Activated naive CD8-positive, alpha-beta T cell treated with anti-CD3 and anti-CD28 coated beads for 36 hours (primary cell): ENCODE measurements at regions not wholly inside any gene's neighbourhood (a gene's known extent, or its start where the extent isn't known, plus 50 kb on each side); places are given as distances from the start of the nearest gene placed in this dataset.
"Not testable (repeated sequence)": the region's sequence is repeated elsewhere in the genome, so short reads cannot be mapped to it uniquely, and the experiment has no call there.

Source experiments
- DNase-seq: peaks from one replicate; pipeline ENCODE4 v3.0.0; 2021
- H3K27ac Mint-ChIP-seq: one replicate; pipeline ENCODE4 v1.8.0; 2022; ENCODE audit warnings: mild to moderate bottlenecking, moderate library complexity, mixed read lengths
- H3K27me3 Mint-ChIP-seq: one replicate; pipeline ENCODE4 v1.8.0; 2022; ENCODE audit warnings: mild to moderate bottlenecking, mixed read lengths
- H3K36me3 Mint-ChIP-seq: one replicate; pipeline ENCODE4 v1.8.0; 2021; ENCODE audit warnings: mild to moderate bottlenecking, mixed read lengths
- H3K4me1 Mint-ChIP-seq: one replicate; pipeline ENCODE4 v1.8.0; 2021; ENCODE audit warnings: mixed read lengths
- H3K4me3 Mint-ChIP-seq: one replicate; pipeline ENCODE4 v1.8.0; 2022; ENCODE audit warnings: mild to moderate bottlenecking, moderate library complexity, mixed read lengths
- H3K9me3 Mint-ChIP-seq: one replicate; pipeline ENCODE4 v1.8.0; 2022; ENCODE audit warnings: mixed read lengths

- Mint-ChIP-seq H3K27ac (no peak overlapping the region), H3K9me3 (peaks cover 6% of the 10 kb centered on the region), H3K4me3 (no peak overlapping the region), H3K36me3 (no peaks in the 10 kb centered on the region), H3K27me3 (no peaks in the 10 kb centered on the region), H3K4me1 (no peaks in the 10 kb centered on the region)
- no peak for DNase-seq
Observed at GRCh38 chr2:35530615-35531135, 824.9 kb upstream of the CRIM1 start.

DNA sequence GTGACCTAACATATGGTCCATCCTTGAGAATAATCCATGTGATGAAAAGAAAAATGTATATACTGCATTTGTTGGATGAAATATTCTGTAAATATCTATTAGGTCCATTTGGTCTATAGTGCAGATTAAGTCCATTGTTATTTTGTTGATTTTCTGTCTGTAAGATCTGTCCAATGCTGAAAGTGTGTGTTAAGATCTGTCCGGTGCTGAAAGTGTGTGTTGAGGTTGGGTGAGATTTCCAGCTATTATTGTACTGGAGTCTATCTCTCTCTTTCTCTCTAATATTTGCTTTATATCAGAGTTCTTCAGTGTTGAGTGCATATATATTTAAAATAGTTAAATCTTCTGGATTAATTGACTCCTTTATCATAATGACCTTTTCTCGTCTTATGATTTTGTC, 828.8 kb upstream of the CRIM1 start:
- no peak overlapping the region for H3K27ac Mint-ChIP-seq
- peaks cover 5% of the 10 kb centered on the region for H3K9me3 Mint-ChIP-seq
- H3K36me3 Mint-ChIP-seq, result no peaks in the 10 kb centered on the region
- H3K27me3 Mint-ChIP-seq, result no peaks in the 10 kb centered on the region
- DNase-seq, result no peak
- no peaks in the 10 kb centered on the region for H3K4me1 Mint-ChIP-seq
- H3K4me3 Mint-ChIP-seq, result no peak overlapping the region

DNA sequence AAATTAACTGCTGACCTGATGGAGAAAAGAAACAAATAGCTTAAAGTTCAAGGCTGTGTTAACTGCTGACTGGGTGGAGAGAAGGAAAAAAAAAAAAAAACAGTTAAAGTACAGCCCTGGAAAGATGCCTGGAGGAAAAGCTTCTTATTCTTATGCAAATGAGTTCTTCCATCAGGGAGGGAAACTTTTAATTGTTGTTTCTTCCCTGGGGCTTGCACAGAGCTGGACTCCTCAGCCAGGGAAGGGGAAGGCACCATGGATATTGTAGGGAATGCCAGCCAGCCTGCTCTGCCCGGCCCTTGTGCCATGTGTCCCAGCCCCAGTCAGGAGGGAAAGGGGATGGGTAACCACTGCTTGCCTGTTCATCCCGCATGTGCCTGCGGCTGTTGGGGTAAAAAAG, 833.1 kb upstream of the CRIM1 start:
- Mint-ChIP-seq H3K4me3 (no peak overlapping the region), H3K27ac (no peak overlapping the region), H3K4me1 (no peaks in the 10 kb centered on the region), H3K27me3 (no peaks in the 10 kb centered on the region), H3K9me3 (peaks cover 7% of the 10 kb centered on the region), H3K36me3 (no peaks in the 10 kb centered on the region)
- no peak for DNase-seq

DNA sequence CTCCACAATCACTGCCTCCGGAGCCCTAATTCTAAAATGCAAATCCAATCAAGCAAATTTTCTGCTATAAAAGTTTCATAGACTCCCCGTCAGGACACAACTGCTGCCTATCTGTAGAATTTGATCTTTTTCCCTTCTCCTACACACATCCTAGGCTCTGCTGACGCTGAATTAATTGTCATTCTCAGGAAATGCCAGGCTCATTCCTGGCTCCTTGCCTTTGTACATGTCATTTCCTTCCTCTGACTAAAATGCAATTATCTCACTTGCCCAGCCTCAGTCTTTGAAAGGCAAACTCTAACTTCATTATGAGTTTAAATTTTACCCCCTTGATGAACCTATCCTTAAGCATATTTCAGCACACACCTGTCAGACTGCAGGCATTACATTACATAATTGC, 844.9 kb upstream of the CRIM1 start:
- H3K36me3 Mint-ChIP-seq, result no peaks in the 10 kb centered on the region
- H3K9me3 Mint-ChIP-seq, result peaks cover 13% of the 10 kb centered on the region
- DNase-seq, result no peak
- H3K27ac Mint-ChIP-seq, result no peak overlapping the region
- no peak overlapping the region for H3K4me3 Mint-ChIP-seq
- H3K27me3 Mint-ChIP-seq, result no peaks in the 10 kb centered on the region
- H3K4me1 Mint-ChIP-seq, result no peaks in the 10 kb centered on the region

GRCh38 chr2:35508601-35509000, 847.0 kb upstream of the CRIM1 start:
- DNase-seq, result no peak
- Mint-ChIP-seq H3K27me3 (no peaks in the 10 kb centered on the region), H3K4me1 (no peaks in the 10 kb centered on the region), H3K36me3 (no peaks in the 10 kb centered on the region), H3K27ac (no peak overlapping the region), H3K9me3 (peaks cover 13% of the 10 kb centered on the region), H3K4me3 (no peak overlapping the region)

DNA sequence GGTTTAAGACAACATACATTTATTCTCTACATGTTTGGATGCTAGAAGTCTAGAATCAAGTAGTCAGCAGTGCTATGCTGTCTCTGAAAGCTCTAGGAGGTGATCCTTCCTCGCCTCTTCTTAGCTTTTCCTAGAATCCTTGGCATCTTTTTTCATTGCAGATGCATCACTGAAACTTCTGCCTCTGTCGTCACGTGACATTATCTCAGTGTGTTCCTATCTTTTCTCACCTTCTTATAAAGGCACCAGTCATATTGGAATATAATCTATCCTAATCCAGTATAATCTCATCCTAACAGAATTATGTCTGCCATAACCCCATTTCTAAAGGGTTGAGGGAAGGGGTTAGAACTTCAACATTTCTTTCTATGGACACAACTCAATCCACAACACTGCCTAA, 851.2 kb upstream of the CRIM1 start:
- no peaks in the 10 kb centered on the region for H3K36me3 Mint-ChIP-seq
- no peak overlapping the region for H3K4me3 Mint-ChIP-seq
- H3K27ac Mint-ChIP-seq, result no peak overlapping the region
- no peaks in the 10 kb centered on the region for H3K9me3 Mint-ChIP-seq
- no peaks in the 10 kb centered on the region for H3K27me3 Mint-ChIP-seq
- no peak for DNase-seq
- no peaks in the 10 kb centered on the region for H3K4me1 Mint-ChIP-seq

DNA sequence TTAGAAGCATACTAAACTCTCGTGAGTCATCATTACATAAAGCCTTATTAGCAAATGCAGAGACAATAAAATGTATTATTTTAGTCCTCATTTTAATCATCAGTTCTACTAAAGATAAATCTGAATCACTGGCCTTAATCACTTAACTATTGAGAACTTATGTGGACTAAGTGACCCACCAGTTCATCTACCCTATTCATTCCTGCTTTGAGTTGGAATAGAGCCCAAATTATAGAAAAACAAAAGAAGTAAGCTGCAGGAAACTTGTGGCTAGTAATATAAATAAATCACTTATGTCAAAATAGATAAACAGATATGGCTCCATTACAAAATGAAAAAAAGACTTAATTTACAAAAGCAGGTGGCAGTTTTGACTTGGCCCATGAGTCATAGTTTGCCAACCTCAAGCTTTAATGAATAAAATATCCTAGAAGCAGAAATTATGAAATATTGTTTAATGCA, 851.8 kb upstream of the CRIM1 start:
- DNase-seq, result no peak
- no peaks in the 10 kb centered on the region for H3K9me3 Mint-ChIP-seq
- no peak overlapping the region for H3K4me3 Mint-ChIP-seq
- H3K36me3 Mint-ChIP-seq, result no peaks in the 10 kb centered on the region
- no peak overlapping the region for H3K27ac Mint-ChIP-seq
- H3K27me3 Mint-ChIP-seq, result no peaks in the 10 kb centered on the region
- no peaks in the 10 kb centered on the region for H3K4me1 Mint-ChIP-seq

GRCh38 chr2:35503311-35503710, 852.3 kb upstream of the CRIM1 start:
- Mint-ChIP-seq H3K36me3 (no peaks in the 10 kb centered on the region), H3K9me3 (no peaks in the 10 kb centered on the region), H3K27me3 (no peaks in the 10 kb centered on the region), H3K27ac (no peak overlapping the region), H3K4me3 (no peak overlapping the region), H3K4me1 (no peaks in the 10 kb centered on the region)
- DNase-seq, result no peak

GRCh38 chr2:35501076-35501475, 854.5 kb upstream of the CRIM1 start:
- no peak overlapping the region for H3K4me3 Mint-ChIP-seq
- H3K27me3 Mint-ChIP-seq, result no peaks in the 10 kb centered on the region
- no peaks in the 10 kb centered on the region for H3K4me1 Mint-ChIP-seq
- no peaks in the 10 kb centered on the region for H3K36me3 Mint-ChIP-seq
- H3K27ac Mint-ChIP-seq, result no peak overlapping the region
- no peaks in the 10 kb centered on the region for H3K9me3 Mint-ChIP-seq
- no peak for DNase-seq

DNA sequence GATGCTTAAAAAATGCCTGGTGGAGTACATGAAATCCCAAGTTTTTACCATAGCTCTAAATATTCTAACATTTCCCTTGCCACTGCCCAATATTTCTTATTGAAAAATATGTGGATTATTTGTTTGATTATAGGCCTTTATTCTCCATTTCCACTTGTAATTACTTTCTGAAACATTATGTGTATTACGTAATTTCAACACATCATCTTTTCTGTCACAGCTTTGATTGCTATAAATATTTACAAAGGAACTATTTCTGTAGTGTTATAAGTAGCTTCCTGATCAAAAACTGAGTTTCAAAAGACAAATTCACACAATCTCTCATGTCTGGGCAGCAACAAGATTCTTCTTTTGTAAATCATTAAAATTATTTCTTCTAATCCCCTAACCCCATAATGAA, 859.6 kb upstream of the CRIM1 start:
- Mint-ChIP-seq H3K4me1 (no peaks in the 10 kb centered on the region), H3K27ac (no peak overlapping the region), H3K9me3 (no peaks in the 10 kb centered on the region), H3K4me3 (no peak overlapping the region), H3K36me3 (no peaks in the 10 kb centered on the region), H3K27me3 (no peaks in the 10 kb centered on the region)
- no peak for DNase-seq

GRCh38 chr2:35495182-35495581, 860.4 kb upstream of the CRIM1 start:
- Mint-ChIP-seq H3K27ac (no peak overlapping the region), H3K4me3 (no peak overlapping the region), H3K27me3 (no peaks in the 10 kb centered on the region), H3K36me3 (no peaks in the 10 kb centered on the region), H3K4me1 (no peaks in the 10 kb centered on the region), H3K9me3 (peaks cover 2% of the 10 kb centered on the region)
- no peak for DNase-seq

- not testable (repeated sequence) for H3K4me3 Mint-ChIP-seq, H3K27me3 Mint-ChIP-seq, H3K36me3 Mint-ChIP-seq, H3K27ac Mint-ChIP-seq, H3K4me1 Mint-ChIP-seq, H3K9me3 Mint-ChIP-seq, DNase-seq
Observed at GRCh38 chr2:35478121-35478520, 877.5 kb upstream of the CRIM1 start.

GRCh38 chr2:35468245-35468644, 887.3 kb upstream of the CRIM1 start:
- peaks cover 1% of the 10 kb centered on the region for H3K9me3 Mint-ChIP-seq
- H3K27ac Mint-ChIP-seq, result no peak overlapping the region
- H3K4me1 Mint-ChIP-seq, result no peaks in the 10 kb centered on the region
- H3K27me3 Mint-ChIP-seq, result no peaks in the 10 kb centered on the region
- no peak overlapping the region for H3K4me3 Mint-ChIP-seq
- DNase-seq, result no peak
- H3K36me3 Mint-ChIP-seq, result no peaks in the 10 kb centered on the region

DNA sequence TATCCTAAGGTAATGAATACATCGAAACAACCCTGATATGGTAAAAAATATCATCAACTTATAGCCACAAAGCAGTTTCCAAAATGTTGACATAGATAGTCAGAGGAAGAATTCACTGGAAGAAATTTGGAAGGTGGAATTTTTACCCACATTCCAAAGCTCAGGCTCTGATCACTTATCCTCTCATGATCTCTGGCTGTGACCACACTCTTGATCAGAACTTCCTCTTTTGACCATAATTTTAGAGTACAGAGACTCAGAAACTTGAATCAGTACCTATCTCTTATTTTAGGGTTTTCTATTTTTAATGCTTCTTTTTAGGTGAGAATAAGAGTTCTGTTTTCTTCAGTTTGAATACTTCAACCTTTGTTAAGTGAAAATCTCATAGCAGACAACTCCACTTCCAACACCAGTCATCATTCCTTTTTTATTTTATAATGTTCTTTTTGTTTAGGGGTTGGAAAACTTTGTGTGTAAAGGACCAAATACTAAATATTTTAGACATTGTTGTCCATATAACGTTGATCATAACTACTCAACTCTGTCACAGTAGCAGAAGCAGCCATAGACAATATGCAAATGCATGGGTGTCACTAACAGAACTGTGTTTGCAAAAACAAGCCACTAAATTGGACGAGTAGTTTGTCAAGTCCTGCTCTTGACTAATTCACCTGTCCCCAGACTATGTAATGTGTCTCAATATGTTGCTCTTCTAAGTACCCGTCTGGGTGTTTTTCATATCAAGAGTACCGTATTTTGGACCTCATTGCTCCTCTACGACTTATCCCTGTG, 891.6 kb upstream of the CRIM1 start:
- no peak overlapping the region for H3K27ac Mint-ChIP-seq
- no peaks in the 10 kb centered on the region for H3K27me3 Mint-ChIP-seq
- no peaks in the 10 kb centered on the region for H3K9me3 Mint-ChIP-seq
- H3K36me3 Mint-ChIP-seq, result no peaks in the 10 kb centered on the region
- no peak overlapping the region for H3K4me3 Mint-ChIP-seq
- no peaks in the 10 kb centered on the region for H3K4me1 Mint-ChIP-seq
- no peak for DNase-seq

DNA sequence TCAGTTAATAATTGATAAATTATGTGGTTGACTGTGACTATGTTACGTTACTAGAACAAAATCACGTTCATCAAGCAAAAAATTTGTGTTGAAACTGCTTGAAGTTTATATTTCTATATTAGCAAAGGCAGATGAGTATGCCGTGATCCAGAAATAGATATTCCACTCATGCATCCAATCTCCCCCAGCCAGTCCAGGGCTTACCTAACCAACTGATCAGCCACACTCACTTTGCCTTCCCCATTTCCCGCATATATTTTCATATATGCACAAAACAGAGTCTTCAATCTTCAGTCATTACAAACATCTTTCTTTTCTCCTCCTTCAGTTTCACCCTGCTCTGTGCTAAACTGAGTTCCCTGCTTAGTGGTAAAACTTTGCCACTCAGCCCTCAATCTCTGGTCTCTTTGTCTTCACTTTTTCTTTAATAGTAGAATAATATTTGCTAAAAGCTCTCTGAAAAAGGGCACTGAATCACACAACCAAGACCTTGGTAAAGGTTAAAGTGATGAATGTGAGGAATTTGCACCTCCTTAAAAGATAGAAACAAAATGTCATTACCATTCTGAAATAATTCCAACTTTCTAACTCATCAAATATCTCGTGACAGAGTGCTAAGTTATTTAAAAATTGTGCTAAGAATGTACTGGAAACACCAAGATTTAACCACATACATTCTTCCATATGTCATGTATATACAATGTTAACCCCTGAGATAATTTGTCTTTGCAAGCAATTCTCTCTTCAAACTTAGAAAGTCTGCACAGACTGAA, 893.2 kb upstream of the CRIM1 start:
- no peaks in the 10 kb centered on the region for H3K27me3 Mint-ChIP-seq
- no peak overlapping the region for H3K27ac Mint-ChIP-seq
- no peaks in the 10 kb centered on the region for H3K4me1 Mint-ChIP-seq
- H3K4me3 Mint-ChIP-seq, result no peak overlapping the region
- peaks cover 4% of the 10 kb centered on the region for H3K9me3 Mint-ChIP-seq
- DNase-seq, result no peak
- H3K36me3 Mint-ChIP-seq, result no peaks in the 10 kb centered on the region

GRCh38 chr2:35461406-35461805, 894.2 kb upstream of the CRIM1 start:
- H3K36me3 Mint-ChIP-seq, result no peaks in the 10 kb centered on the region
- H3K4me1 Mint-ChIP-seq, result no peaks in the 10 kb centered on the region
- no peak overlapping the region for H3K27ac Mint-ChIP-seq
- DNase-seq, result no peak
- H3K9me3 Mint-ChIP-seq, result peaks cover 4% of the 10 kb centered on the region
- no peaks in the 10 kb centered on the region for H3K27me3 Mint-ChIP-seq
- H3K4me3 Mint-ChIP-seq, result no peak overlapping the region
